Ovary (tissue), 3 donors: ENCODE measurements at regions not wholly inside any gene's neighbourhood (a gene's known extent, or its start where the extent isn't known, plus 50 kb on each side); places are given as distances from the start of the nearest gene placed in this dataset.

Experiments used
- CTCF ChIP-seq, 3 donors: fragments of 450-650 bp in 2 of 3; fragments of 200-600 bp in 1 of 3; IDR thresholded peaks; one replicate each; pipeline versions ENCODE4 v1.5.1 to v1.8.0; 2016 to 2022; ENCODE audit warnings: antibody characterized with exemption in 3 of 3, mild to moderate bottlenecking in 1 of 3
- POLR2A ChIP-seq: fragments of 450-650 bp; IDR thresholded peaks from one replicate; pipeline ENCODE4 v1.6.1; 2017; ENCODE audit warnings: antibody characterized with exemption, mild to moderate bottlenecking, moderate library complexity
- donor health status: DM: no; HTN: no; CAD: no.

GRCh38 chr2:224242561-224242960, 159.3 kb downstream of the FAM124B start:
- TF ChIP-seq CTCF (IDR thresholded peaks at IDR 0.05) (no peak), POLR2A (no peak)
